ENCODE measurements at regions not wholly inside any gene's neighbourhood (a gene's known extent, or its start where the extent isn't known, plus 50 kb on each side); places are given as distances from the start of the nearest gene placed in this dataset.

GRCh38 chr2:174694920-174695319 is 69.4 kb downstream of the CHRNA1 start:
- TF ChIP-seq EZH2phosphoT487 (IDR thresholded peaks at IDR 0.05; ENCODE audit: borderline replicate concordance) (no peak), CTCF (conservative IDR thresholded peaks at IDR 0.05; ENCODE audit: low read length) (no peak)
